ENCODE measurements at regions not wholly inside any gene's neighbourhood (a gene's known extent, or its start where the extent isn't known, plus 50 kb on each side); places are given as distances from the start of the nearest gene placed in this dataset.

DNA sequence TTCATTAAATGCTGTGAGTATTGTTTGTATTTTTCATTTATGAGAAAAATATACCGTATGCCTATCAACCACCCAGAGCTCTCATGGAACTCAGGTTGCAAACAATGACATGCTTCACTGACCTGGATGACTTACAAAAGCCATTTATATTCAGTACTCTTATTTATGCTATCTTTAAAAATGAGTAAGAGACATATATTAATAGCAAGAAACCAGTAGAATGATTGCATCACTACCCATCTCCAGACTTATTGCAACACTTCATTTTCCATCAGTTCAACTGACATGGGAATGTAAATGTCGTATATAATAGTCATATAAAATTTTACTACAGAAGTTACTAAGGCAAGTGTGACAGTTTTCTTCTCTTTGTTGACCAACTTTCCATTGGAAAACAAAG is 69.1 kb downstream of the OTP start:
- DNase-seq = no peak

DNA sequence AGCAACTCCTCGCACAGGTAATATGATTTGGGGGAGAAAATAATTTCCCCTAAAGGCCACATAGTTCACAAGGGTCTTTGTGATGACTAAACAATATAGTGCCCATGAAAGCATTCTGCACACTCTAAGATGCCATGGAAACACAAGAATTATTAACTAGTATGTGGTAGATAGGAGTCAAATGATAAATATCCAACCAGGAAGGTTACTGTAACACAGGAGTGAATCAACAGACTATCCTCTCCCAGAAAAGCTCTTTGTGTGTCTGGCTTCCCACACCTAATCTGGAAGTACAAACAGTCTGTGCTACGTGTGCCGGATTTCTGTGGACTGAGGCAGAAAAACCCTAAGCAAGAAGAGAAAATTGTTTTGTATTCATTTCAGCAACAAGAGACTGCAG is 70.0 kb downstream of the OTP start:
- DNase-seq = no peak

DNA sequence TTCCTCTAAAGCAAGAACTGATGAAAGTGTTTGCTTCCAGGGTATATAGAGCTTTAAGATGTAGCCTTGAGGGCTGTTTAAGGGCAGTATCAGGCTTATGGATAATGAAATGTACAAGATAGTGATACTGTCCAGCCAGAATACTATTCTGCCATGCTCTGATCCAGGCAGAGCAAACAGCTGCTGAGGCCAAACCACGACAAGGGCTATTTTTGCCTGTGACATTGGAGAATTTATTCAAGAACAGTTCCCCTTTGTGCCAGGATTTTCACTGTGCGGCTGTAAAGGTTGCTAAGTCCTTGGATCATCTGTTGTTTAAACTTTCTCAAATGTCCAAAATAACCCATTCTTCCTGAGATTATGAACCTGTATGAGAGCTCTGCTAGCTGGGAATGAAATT is 70.4 kb downstream of the OTP start:
- DNase-seq = no peak

DNA sequence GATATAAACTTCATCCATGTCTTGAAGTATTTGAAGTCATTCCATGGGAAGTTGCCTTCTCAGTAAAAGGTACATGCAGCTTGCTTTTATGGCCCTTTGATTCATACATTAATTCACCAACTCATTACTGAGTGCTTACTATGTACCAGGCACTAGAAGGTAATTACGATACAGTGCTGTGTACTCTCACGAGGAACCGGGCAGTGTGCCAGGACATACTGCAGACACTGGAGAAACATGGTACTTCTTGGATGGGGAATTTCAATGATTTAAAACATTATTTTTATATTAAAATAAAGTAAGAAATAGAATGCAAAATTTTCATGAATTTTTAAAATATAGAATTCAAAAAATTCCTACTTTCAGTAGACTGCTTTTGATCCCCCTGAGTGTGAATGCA is 71.4 kb upstream of the WDR41 start:
- DNase-seq = peak in 1 of 56 donors; percentile 20

DNA sequence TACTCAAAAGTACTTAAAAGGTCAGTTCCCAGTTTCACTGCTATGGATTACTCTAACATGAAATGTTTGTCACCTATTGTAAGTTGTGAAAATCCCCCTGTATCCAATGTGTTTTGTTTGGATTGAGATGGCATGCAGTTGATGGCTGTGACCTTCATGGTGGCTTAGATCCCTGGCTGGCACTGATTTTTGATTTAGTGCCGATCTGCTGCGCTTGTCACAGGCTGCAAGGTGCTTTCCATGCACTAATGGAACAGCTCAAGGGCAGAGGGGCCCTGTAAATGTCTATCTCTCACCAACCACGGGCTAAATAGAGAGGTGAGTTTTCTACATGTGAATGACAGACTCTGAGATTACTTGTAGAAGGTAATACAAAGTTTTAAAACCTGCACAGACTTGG is 69.8 kb upstream of the WDR41 start:
- no peak for DNase-seq

DNA sequence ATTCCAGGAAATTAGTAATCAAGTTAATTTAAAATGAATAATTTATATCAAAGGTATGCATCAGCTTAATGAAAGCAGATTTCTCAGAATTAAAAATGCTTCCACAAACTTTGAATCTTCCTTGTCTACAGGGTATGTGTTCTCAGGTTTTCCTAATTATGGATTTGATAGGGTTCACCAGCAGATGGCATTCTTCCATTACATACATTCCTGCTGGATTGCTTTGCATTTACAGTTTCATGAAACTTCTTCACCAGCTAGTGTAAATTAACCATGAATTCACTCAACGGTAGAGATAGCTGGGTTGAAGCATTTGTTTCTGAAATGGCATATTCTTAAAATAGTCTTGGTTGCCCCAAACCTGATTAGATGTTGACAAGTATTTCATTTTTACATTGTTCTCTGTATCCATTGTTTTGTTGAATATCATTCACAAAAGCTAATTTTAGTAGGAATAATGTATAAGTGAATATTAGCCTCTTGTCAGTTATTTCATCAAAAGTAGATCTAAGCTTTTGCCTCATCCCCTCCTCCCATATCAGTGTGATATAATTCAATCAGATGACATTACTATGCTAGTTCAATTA is 68.7 kb upstream of the WDR41 start:
- peak in 3 of 56 donors; percentile 1 to 50 (median 2) for DNase-seq

DNA sequence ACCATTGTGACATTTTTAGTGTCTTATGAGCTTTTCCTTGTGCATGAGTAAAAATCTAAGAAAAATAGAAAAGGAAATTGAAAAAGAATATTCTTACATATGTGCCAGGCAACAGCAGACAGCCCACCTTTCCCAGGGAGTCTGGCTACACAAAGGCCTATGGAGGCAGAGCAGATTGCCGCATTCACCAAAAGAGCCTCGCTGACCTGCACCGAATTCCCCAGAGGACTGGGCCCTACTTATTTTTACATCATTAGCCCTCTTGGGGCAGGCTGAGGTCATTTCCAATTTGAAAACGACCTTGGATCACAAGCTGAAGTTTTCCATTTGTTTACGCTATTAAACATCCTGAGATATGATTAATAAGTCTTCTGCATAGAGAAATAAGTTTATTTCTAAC is 66.2 kb upstream of the WDR41 start:
- DNase-seq = no peak

DNA sequence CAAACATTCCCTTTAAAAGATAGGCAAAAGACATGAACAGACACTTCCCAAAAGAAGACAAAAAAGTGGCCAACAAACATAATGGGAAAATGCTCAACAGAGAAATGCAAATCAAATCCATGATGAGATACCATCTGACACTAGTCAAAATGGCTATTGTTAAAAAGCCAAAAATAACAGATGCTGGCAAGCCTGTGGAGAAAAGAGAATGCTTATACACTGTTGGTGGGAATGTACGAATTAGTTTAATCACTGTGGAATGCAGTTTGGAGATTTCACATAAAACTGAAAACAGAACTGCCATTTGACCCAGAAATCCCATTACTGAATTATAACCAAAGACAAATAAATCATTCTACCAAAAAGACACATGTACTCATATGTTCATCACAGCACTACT is 58.3 kb upstream of the WDR41 start:
- no peak for DNase-seq

DNA sequence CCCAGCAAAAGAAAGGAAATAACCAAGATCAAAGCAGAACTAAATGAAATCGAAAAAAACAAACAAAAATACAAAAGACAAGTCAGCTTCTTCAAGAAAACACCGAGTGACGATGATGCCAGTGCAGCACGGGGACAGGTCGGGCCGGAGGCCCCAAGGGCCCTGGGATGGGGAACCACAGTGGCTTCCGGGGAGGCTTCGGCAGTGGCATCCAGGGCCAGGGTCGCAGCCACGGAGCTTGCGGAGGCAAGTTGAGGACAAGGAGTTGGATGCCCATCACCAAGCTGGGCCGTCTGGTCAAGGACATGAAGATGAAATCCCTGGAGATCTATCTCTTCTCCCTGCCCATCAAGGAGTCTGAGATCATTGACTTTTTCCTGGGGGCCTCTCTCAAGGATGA is 53.2 kb upstream of the WDR41 start:
- DNase-seq = no peak
